Fibroblast of lung (primary cell): ENCODE measurements at regions not wholly inside any gene's neighbourhood (a gene's known extent, or its start where the extent isn't known, plus 50 kb on each side); places are given as distances from the start of the nearest gene placed in this dataset.
"Not testable (repeated sequence)": the region's sequence is repeated elsewhere in the genome, so short reads cannot be mapped to it uniquely, and the experiment has no call there.

Experiments used
- DNase-seq, 2 donors: peaks; one replicate each; pipeline versions ENCODE4 v3.0.0 to v3.0.0-alpha.2; 2010; ENCODE audit warnings: low read depth in 2 of 2
- H2AFZ ChIP-seq: 2 replicates; pipeline ENCODE4 v1.5.1; 2012; ENCODE audit warnings: low read length, control low read depth, inconsistent platforms
- H3K27ac ChIP-seq: 2 replicates; pipeline ENCODE4 v1.5.1; 2011; ENCODE audit warnings: low read length, control low read depth; ENCODE audit not compliant: insufficient read depth
- H3K27me3 ChIP-seq: 2 replicates; pipeline ENCODE4 v1.5.1; 2011; ENCODE audit warnings: mild to moderate bottlenecking, low read length; ENCODE audit not compliant: control insufficient read depth, insufficient read depth
- H3K36me3 ChIP-seq: 2 replicates; pipeline ENCODE4 v1.5.1; 2011; ENCODE audit warnings: low read length; ENCODE audit not compliant: control insufficient read depth, insufficient read depth
- H3K4me1 ChIP-seq: 2 replicates; pipeline ENCODE4 v1.5.1; 2011; ENCODE audit warnings: low read length; ENCODE audit not compliant: control insufficient read depth, insufficient read depth; ENCODE audit errors: extremely low read depth
- H3K4me2 ChIP-seq: 2 replicates; pipeline ENCODE4 v1.5.1; 2011; ENCODE audit warnings: low read length, control low read depth; ENCODE audit not compliant: insufficient read depth; ENCODE audit errors: extremely low read depth
- H3K4me3 ChIP-seq, 4 experiments: fragments of 200-600 bp in 1 of 4; sonication (generic) in 1 of 4; replicated peaks in 1 of 4; 2 replicates each; pipeline ENCODE4 v1.5.1; 2011 to 2016; ENCODE audit warnings: low read length in 4 of 4, low read depth in 3 of 4, mild to moderate bottlenecking in 3 of 4, control low read depth in 2 of 4, inconsistent platforms in 1 of 4, mixed read lengths in 1 of 4; ENCODE audit not compliant: insufficient read depth in 1 of 4; ENCODE audit errors: control extremely low read depth in 1 of 4
- H3K79me2 ChIP-seq: 2 replicates; pipeline ENCODE4 v1.5.1; 2012; ENCODE audit warnings: mild to moderate bottlenecking, low read length, inconsistent platforms; ENCODE audit not compliant: control insufficient read depth, insufficient read depth
- H3K9ac ChIP-seq: 2 replicates; pipeline ENCODE4 v1.5.1; 2011; ENCODE audit warnings: mild to moderate bottlenecking, low read length, control low read depth; ENCODE audit not compliant: insufficient read depth
- H3K9me3 ChIP-seq: 2 replicates; pipeline ENCODE4 v1.5.1; 2012; ENCODE audit warnings: low read depth, low read length; ENCODE audit not compliant: control insufficient read depth, insufficient read depth
- H4K20me1 ChIP-seq: 2 replicates; pipeline ENCODE4 v1.5.1; 2011; ENCODE audit warnings: low read length; ENCODE audit not compliant: control insufficient read depth, insufficient read depth; ENCODE audit errors: extremely low read depth
- EZH2 ChIP-seq: IDR thresholded peaks from 2 replicates; pipeline ENCODE4 v1.5.1; 2012; ENCODE audit warnings: low read length, control low read depth, mild to moderate bottlenecking; ENCODE audit errors: missing control alignments
- TF ChIP-seq, protein P1 (sequence below), 2 donors: IDR thresholded peaks in 1 of 2; conservative IDR thresholded peaks in 1 of 2; 1 replicate in 1 of 2; 2 replicates in 1 of 2; pipeline ENCODE4 v1.5.1; 2011 to 2012; ENCODE audit warnings: low read length in 2 of 2, control low read depth in 1 of 2, inconsistent platforms in 1 of 2, low read depth in 1 of 2, mild to moderate bottlenecking in 1 of 2

DNA sequence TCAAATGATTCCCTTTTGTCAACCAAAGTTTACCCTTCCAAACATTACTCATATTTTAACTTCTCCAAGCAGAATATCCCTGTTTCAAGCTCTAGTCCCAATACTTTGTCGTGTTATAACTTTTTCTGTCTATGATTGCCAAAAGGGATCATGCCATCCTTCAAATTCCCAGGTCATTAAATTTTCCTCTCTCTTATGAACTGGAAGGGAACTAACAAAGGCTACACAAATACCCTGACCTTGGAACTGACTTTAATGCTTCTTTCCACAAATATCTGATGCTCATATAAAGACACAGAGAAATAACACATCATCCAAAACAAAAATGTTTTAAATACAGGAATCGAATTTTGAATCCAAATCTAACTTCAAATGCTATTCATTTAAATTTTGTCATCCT is 1352.7 kb downstream of the CDH11 start:
- no peak overlapping the region for H2AFZ ChIP-seq
- H3K27ac ChIP-seq = no peak overlapping the region
- no peaks in the 10 kb centered on the region for H3K9me3 ChIP-seq
- H3K79me2 ChIP-seq = no peaks in the 10 kb centered on the region
- H4K20me1 ChIP-seq = no peaks in the 10 kb centered on the region
- TF ChIP-seq EZH2 = no peak
- TF ChIP-seq, protein P1, sequence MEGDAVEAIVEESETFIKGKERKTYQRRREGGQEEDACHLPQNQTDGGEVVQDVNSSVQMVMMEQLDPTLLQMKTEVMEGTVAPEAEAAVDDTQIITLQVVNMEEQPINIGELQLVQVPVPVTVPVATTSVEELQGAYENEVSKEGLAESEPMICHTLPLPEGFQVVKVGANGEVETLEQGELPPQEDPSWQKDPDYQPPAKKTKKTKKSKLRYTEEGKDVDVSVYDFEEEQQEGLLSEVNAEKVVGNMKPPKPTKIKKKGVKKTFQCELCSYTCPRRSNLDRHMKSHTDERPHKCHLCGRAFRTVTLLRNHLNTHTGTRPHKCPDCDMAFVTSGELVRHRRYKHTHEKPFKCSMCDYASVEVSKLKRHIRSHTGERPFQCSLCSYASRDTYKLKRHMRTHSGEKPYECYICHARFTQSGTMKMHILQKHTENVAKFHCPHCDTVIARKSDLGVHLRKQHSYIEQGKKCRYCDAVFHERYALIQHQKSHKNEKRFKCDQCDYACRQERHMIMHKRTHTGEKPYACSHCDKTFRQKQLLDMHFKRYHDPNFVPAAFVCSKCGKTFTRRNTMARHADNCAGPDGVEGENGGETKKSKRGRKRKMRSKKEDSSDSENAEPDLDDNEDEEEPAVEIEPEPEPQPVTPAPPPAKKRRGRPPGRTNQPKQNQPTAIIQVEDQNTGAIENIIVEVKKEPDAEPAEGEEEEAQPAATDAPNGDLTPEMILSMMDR (conservative IDR thresholded peaks at IDR 0.05 in 1 of 2, IDR thresholded peaks at IDR 0.05 in 1 of 2; ENCODE audit: low read depth in 1 of 2, low read length in 2 of 2) = no peak
- H3K4me3 ChIP-seq = no peak overlapping the region
- H3K4me1 ChIP-seq = no peaks in the 10 kb centered on the region
- H3K9ac ChIP-seq = no peak overlapping the region
- DNase-seq = no peak
- no peaks in the 10 kb centered on the region for H3K27me3 ChIP-seq
- H3K36me3 ChIP-seq = no peaks in the 10 kb centered on the region
- no peak overlapping the region for H3K4me2 ChIP-seq

DNA sequence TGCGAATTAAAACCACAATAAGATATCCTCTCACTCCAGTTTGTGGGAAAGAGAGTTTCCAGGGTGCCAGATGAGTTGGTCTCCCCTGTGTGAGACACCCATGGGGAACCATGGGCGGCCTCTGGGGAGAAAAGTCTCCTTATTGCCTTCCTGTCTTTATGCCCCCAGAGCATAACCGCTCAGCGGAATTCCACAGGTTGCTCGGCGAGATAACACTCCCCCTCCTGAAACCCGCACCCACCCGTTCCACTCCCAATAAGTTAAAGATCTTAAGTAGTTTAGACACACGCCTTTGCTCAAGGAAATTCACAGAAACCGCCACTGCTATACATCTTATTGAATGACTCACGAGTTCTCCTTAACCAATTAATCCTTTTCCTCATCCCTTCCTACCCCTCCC is 1361.6 kb downstream of the CDH11 start:
- DNase-seq, H3K79me2 ChIP-seq, H3K9me3 ChIP-seq, H3K4me3 ChIP-seq, H3K27ac ChIP-seq, H3K4me1 ChIP-seq, H3K36me3 ChIP-seq, H3K4me2 ChIP-seq, H3K27me3 ChIP-seq, H4K20me1 ChIP-seq, H3K9ac ChIP-seq, H2AFZ ChIP-seq: not testable (repeated sequence)

DNA sequence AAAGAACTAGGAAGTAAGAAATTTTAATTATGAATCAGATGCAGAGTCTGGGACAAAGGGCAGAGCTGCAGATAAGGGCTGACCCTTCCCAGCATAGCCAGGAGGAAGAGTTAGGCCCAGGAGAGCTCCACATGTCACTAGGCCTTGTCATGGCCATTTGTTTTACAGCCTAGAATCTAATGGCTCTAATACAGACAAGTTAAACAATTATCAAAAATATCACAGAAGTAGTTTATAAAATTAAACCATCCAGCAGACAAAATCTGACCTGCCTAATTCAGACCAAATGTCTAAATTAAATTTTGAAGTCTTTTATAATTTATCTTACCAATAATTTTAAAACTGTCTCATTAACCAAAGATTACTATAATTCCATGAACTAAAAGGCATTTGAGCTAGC is 1369.5 kb downstream of the CDH11 start:
- TF ChIP-seq, protein P1 (conservative IDR thresholded peaks at IDR 0.05 in 1 of 2, IDR thresholded peaks at IDR 0.05 in 1 of 2; ENCODE audit: low read depth in 1 of 2, low read length in 2 of 2) = no peak
- TF ChIP-seq EZH2 = no peak
- no peak overlapping the region for H2AFZ ChIP-seq
- DNase-seq = no peak
- no peak overlapping the region for H3K4me2 ChIP-seq
- H3K9ac ChIP-seq = no peak overlapping the region
- no peak overlapping the region for H3K27ac ChIP-seq
- H3K4me1 ChIP-seq = no peaks in the 10 kb centered on the region
- no peaks in the 10 kb centered on the region for H4K20me1 ChIP-seq
- no peaks in the 10 kb centered on the region for H3K9me3 ChIP-seq
- no peaks in the 10 kb centered on the region for H3K79me2 ChIP-seq
- no peaks in the 10 kb centered on the region for H3K36me3 ChIP-seq
- H3K27me3 ChIP-seq = no peaks in the 10 kb centered on the region
- no peak overlapping the region for H3K4me3 ChIP-seq

DNA sequence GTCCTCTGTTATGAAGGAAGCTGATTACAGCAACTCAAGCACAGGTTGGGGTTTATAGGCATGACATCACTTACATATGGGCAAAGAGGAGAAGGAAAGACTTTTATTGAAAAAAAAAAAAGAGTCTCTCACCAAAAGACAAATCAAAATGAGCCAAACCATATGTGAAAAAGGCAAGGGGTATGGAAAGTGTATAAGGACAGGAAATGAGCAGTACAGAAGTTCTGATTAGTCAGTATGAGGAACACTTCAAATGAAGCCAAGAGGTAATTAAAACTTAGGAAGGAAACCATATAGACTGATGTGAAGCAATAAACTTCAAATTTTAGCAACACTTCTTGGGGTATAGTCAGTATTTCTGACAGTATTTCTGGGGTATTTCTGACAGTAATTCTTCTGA is 1372.6 kb downstream of the CDH11 start:
- no peak for TF ChIP-seq EZH2
- TF ChIP-seq, protein P1 (conservative IDR thresholded peaks at IDR 0.05 in 1 of 2, IDR thresholded peaks at IDR 0.05 in 1 of 2; ENCODE audit: low read depth in 1 of 2, low read length in 2 of 2) = no peak
- Histone ChIP-seq H2AFZ (no peak overlapping the region), H3K27ac (no peak overlapping the region), H3K4me1 (no peaks in the 10 kb centered on the region), H4K20me1 (no peaks in the 10 kb centered on the region), H3K9me3 (no peaks in the 10 kb centered on the region), H3K36me3 (no peaks in the 10 kb centered on the region), H3K4me2 (no peak overlapping the region), H3K79me2 (no peaks in the 10 kb centered on the region), H3K27me3 (no peaks in the 10 kb centered on the region), H3K9ac (no peak overlapping the region), H3K4me3 (no peak overlapping the region)
- no peak for DNase-seq
